Activated T-cell treated with anti-CD3 and anti-CD28 coated beads, Interleukin-2, amount 50 U/mL, for 4 hours (primary cell): ENCODE measurements at regions not wholly inside any gene's neighbourhood (a gene's known extent, or its start where the extent isn't known, plus 50 kb on each side); places are given as distances from the start of the nearest gene placed in this dataset.
"Not testable (repeated sequence)": the region's sequence is repeated elsewhere in the genome, so short reads cannot be mapped to it uniquely, and the experiment has no call there.

Experiments
- ATAC-seq, 2 donors: fragments of 200-7000 bp; cut with Tn5 transposase; one replicate each; pipeline ENCODE4 v1.10.0; 2021
- DNase-seq: peaks from one replicate; pipeline ENCODE4 v3.0.0-alpha.2; 2020
- H3K27me3 Mint-ChIP-seq: one replicate; pipeline ENCODE4 v1.8.0; 2021; ENCODE audit warnings: low read depth, mixed read lengths
- H3K36me3 Mint-ChIP-seq: one replicate; pipeline ENCODE4 v1.8.0; 2022; ENCODE audit warnings: mixed read lengths; ENCODE audit not compliant: insufficient read depth
- H3K4me1 Mint-ChIP-seq: one replicate; pipeline ENCODE4 v1.8.0; 2021; ENCODE audit warnings: low read depth, mixed read lengths
- H3K4me3 Mint-ChIP-seq: one replicate; pipeline ENCODE4 v1.8.0; 2021; ENCODE audit warnings: mild to moderate bottlenecking, moderate library complexity, mixed read lengths
- H3K9me3 Mint-ChIP-seq: one replicate; pipeline ENCODE4 v1.8.0; 2021; ENCODE audit warnings: mixed read lengths

- peaks cover 8% of the 10 kb centered on the region for H3K9me3 Mint-ChIP-seq
- no peaks in the 10 kb centered on the region for H3K27me3 Mint-ChIP-seq
- ATAC-seq (no peak), DNase-seq (no peak)
- no peak overlapping the region for H3K4me3 Mint-ChIP-seq
- no peaks in the 10 kb centered on the region for H3K36me3 Mint-ChIP-seq
- H3K4me1 Mint-ChIP-seq: no peaks in the 10 kb centered on the region
Observed at GRCh38 chr13:79988573-79988972, 352.4 kb downstream of the SPRY2 start.

DNA sequence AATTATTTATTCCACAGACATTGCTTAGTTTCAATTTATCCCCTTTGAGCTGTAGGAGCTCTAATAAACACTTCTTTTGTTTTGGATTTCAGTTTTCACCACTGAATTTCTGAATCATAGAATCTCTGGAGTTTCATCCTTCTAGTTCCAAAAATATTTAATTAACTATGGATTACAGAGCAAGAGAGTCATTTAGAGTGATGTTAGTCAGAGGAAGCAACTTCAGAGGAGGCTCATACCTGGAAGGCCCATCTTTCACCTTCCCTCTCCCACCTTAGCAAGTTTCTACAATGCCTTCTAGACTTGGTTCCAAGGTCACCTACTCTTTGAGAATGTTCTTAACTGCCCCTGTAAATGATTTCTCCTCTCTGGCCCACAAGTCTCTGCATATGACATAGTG lies 353.2 kb downstream of the SPRY2 start:
- H3K36me3 Mint-ChIP-seq: no peaks in the 10 kb centered on the region
- no peaks in the 10 kb centered on the region for H3K4me1 Mint-ChIP-seq
- no peak for ATAC-seq
- peaks cover 12% of the 10 kb centered on the region for H3K9me3 Mint-ChIP-seq
- H3K4me3 Mint-ChIP-seq: no peak overlapping the region
- H3K27me3 Mint-ChIP-seq: no peaks in the 10 kb centered on the region
- DNase-seq: no peak

DNA sequence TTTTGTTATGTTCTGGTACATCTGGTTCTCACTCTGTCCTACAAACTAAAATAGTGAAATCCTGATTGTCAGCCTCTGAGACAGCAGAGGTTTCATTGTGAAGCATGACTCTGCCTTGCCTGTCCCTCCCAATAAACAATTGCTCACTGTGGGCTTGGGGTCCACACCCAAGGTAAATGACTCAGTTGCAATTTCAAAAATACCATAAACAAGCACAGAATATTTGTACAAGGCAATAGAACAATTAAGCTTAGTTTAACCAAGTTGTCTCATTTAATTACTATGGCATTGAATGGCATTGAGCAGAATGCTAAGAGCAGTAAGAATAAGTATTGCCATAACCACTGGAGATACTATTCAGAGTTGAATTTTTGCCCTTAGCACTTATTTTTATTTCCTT lies 353.6 kb downstream of the SPRY2 start:
- DNase-seq (no peak), ATAC-seq (no peak)
- no peaks in the 10 kb centered on the region for H3K4me1 Mint-ChIP-seq
- no peaks in the 10 kb centered on the region for H3K36me3 Mint-ChIP-seq
- H3K9me3 Mint-ChIP-seq: peaks cover 14% of the 10 kb centered on the region
- no peak overlapping the region for H3K4me3 Mint-ChIP-seq
- no peaks in the 10 kb centered on the region for H3K27me3 Mint-ChIP-seq

- H3K4me3 Mint-ChIP-seq: no peak overlapping the region
- H3K4me1 Mint-ChIP-seq: no peaks in the 10 kb centered on the region
- H3K9me3 Mint-ChIP-seq: peaks cover 16% of the 10 kb centered on the region
- H3K36me3 Mint-ChIP-seq: no peaks in the 10 kb centered on the region
- ATAC-seq (no peak), DNase-seq (no peak)
- H3K27me3 Mint-ChIP-seq: no peaks in the 10 kb centered on the region
Observed at GRCh38 chr13:79986890-79987289, 354.0 kb downstream of the SPRY2 start.

DNA sequence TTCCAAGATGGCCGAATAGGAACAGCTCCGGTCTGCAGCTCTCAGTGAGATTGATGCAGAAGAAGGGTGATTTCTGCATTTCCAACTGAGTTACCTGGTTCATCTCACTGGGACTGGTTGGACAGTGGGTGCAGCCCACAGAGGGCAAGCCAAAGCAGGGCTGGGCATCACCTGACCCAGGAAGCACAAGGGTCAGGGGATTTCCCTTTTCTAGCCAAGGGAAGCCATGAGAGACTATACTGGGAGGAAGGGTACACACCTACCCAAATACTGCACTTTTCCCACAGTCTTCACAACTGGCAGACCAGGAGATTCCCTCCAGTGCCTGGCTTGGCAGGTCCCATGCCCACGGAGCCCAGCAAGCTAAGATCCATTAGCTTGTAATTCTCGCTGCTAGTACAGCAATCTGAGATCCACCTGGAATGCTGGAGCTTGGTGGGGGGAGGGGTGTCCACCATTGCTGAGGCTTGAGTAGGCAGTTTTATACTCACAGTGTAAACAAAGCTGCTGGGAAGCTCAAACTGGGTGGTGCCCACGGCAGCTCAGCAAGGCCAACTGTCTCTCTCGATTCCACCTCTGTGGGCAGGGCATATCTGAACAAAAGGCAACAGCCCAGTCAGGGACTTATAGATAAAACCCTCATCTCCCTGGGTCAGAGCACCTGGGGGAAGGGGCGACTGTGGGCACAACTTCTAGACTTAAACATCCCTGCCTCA lies 365.8 kb downstream of the SPRY2 start:
- H3K9me3 Mint-ChIP-seq: peaks cover 18% of the 10 kb centered on the region
- DNase-seq, H3K36me3 Mint-ChIP-seq, H3K27me3 Mint-ChIP-seq, ATAC-seq, H3K4me3 Mint-ChIP-seq, H3K4me1 Mint-ChIP-seq: not testable (repeated sequence)

DNA sequence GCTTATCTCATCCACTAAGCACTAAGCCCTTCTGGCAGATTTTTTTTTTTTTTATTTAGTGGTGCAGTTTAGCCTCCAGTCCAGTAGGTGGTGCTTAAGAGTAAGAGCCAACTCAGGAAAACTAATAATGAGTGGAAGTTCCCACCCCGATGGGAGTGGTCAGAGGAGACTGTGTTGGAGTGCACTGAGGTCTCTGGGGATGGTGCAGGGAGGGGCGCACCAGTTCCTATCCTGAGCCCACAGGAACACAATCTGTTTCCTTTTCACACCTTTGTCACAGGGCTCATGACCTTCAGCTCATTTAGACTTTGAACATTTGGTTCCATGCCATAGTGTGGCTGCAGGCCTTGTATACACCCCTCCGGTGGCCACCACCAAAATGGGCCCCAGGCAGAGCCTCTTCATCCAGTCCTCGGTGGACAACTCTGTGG lies 367.4 kb downstream of the SPRY2 start:
- no peaks in the 10 kb centered on the region for H3K27me3 Mint-ChIP-seq
- H3K4me1 Mint-ChIP-seq: no peaks in the 10 kb centered on the region
- H3K9me3 Mint-ChIP-seq: peaks cover 13% of the 10 kb centered on the region
- DNase-seq (no peak), ATAC-seq (no peak)
- H3K4me3 Mint-ChIP-seq: no peak overlapping the region
- H3K36me3 Mint-ChIP-seq: no peaks in the 10 kb centered on the region

DNA sequence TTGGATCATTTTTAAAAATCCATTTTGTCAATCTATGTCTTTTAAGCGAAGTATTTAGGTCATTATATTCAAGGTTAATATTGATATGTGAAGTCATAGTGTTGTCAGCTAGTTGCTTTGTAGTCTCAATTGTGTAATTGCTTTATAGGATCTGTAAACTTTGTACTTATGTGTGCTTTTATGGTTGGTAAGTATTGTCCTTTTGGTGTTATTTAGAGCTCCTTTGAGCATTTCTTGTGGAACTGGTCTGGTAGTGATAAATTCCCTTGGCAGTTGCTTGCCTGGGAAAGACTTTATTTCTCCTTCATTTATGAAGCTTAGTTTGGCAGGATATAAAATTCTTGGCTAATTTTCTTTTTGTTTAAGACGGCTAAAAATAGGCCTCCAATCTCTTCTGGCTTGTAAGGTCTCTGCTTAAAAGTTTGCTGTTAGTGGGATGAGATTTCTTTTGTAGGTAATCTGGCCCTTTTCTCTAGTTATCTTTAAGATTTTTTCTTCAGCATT lies 368.8 kb downstream of the SPRY2 start:
- DNase-seq (no peak), ATAC-seq (no peak)
- Mint-ChIP-seq H3K4me1 (no peaks in the 10 kb centered on the region), H3K36me3 (no peaks in the 10 kb centered on the region), H3K9me3 (peaks cover 4% of the 10 kb centered on the region), H3K27me3 (no peaks in the 10 kb centered on the region), H3K4me3 (no peak overlapping the region)

DNA sequence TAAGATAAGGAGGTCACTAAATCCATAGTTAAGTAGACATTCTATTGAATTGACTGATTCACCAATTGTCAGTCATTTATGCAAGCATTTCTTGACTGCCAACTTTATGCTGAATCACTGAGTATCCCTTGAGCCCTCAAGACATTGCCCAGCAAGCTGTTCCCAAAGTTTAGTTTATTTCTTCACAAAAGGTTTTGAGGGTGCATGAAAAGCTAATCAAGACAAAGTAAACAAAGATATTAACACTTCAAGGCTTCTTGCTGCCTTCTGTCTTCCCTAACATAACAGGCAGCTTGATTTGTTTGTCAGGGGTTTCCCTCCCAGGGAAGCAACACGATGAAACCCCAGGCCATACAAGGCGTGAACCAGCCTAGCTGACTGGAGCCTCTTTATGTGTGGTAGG lies 374.4 kb downstream of the SPRY2 start:
- Mint-ChIP-seq H3K36me3 (no peaks in the 10 kb centered on the region), H3K4me1 (no peaks in the 10 kb centered on the region), H3K27me3 (no peaks in the 10 kb centered on the region), H3K4me3 (no peak overlapping the region), H3K9me3 (peaks cover 14% of the 10 kb centered on the region)
- DNase-seq (no peak), ATAC-seq (no peak)

DNA sequence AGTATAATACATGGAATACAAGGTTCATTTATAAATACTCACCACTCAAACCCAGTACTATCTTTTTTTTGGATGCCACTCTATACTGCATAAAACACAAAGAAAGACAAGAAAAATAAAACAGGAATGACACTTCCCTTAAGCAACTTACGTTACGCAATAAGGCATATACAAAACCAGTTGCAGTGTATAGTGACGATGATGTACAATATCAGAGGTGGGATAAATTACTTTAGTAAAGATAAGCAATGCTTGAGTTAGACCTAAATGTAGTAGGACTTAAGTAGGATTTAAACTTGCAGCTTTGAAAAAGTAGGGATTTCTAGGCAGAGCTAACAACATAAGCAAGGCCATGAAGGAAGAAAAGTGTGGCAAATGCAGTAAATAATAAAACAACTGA lies 374.9 kb downstream of the SPRY2 start:
- DNase-seq: no peak
- no peak for ATAC-seq
- Mint-ChIP-seq H3K4me1 (no peaks in the 10 kb centered on the region), H3K9me3 (peaks cover 17% of the 10 kb centered on the region), H3K4me3 (no peak overlapping the region), H3K36me3 (no peaks in the 10 kb centered on the region), H3K27me3 (no peaks in the 10 kb centered on the region)

DNA sequence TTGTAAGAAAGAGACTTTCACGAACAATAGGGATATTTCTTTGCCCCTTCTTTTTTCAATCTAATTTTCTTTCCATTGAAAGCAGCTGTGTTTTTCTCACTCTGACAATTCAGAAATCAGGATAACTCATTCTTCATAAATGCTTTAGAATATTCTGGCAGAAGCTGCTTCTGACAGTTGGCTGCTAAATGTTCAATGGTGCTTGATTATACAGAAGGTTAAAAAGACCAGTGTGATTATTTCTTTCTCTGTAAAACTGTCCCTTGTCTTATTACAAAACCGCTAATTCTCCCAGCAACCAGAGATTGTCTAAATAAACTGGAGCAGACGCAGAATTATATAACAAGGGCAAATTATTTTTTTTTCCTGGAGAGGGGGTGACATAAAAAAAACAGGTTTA lies 394.4 kb downstream of the SPRY2 start:
- no peak overlapping the region for H3K4me3 Mint-ChIP-seq
- H3K36me3 Mint-ChIP-seq: no peaks in the 10 kb centered on the region
- peaks cover 18% of the 10 kb centered on the region for H3K9me3 Mint-ChIP-seq
- peaks cover 2% of the 10 kb centered on the region for H3K27me3 Mint-ChIP-seq
- H3K4me1 Mint-ChIP-seq: no peaks in the 10 kb centered on the region
- ATAC-seq (no peak), DNase-seq (no peak)

- Mint-ChIP-seq H3K4me1 (no peaks in the 10 kb centered on the region), H3K9me3 (peaks cover 14% of the 10 kb centered on the region), H3K4me3 (no peak overlapping the region), H3K27me3 (no peaks in the 10 kb centered on the region), H3K36me3 (no peaks in the 10 kb centered on the region)
- ATAC-seq (no peak), DNase-seq (no peak)
Observed at GRCh38 chr13:79943346-79944023, 397.4 kb downstream of the SPRY2 start.

GRCh38 chr13:79941752-79942151 lies 399.2 kb downstream of the SPRY2 start:
- no peaks in the 10 kb centered on the region for H3K36me3 Mint-ChIP-seq
- no peaks in the 10 kb centered on the region for H3K27me3 Mint-ChIP-seq
- no peak overlapping the region for H3K4me3 Mint-ChIP-seq
- DNase-seq (no peak), ATAC-seq (no peak)
- peaks cover 5% of the 10 kb centered on the region for H3K9me3 Mint-ChIP-seq
- no peaks in the 10 kb centered on the region for H3K4me1 Mint-ChIP-seq

DNA sequence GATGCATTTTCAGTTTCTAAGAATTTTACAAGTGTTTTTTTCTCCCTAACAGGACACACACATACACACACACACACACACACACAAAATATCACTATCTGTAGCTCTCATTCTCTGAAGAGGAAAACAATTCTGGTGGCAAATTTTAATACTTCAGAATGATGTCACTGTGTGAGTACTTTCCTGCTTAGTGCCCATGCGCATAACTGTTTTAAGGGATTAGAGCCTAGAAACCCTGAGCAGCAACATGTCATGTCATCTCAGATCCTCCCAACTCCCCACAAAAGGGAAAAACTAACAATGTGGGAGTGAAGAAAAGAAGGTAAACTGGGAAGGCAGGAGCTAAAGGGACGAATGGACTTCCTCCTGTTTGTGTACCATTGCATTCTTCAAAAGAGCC lies 401.2 kb downstream of the SPRY2 start:
- no peaks in the 10 kb centered on the region for H3K36me3 Mint-ChIP-seq
- no peaks in the 10 kb centered on the region for H3K4me1 Mint-ChIP-seq
- H3K27me3 Mint-ChIP-seq: no peaks in the 10 kb centered on the region
- H3K4me3 Mint-ChIP-seq: no peak overlapping the region
- peaks cover 4% of the 10 kb centered on the region for H3K9me3 Mint-ChIP-seq
- DNase-seq (no peak), ATAC-seq (no peak)

DNA sequence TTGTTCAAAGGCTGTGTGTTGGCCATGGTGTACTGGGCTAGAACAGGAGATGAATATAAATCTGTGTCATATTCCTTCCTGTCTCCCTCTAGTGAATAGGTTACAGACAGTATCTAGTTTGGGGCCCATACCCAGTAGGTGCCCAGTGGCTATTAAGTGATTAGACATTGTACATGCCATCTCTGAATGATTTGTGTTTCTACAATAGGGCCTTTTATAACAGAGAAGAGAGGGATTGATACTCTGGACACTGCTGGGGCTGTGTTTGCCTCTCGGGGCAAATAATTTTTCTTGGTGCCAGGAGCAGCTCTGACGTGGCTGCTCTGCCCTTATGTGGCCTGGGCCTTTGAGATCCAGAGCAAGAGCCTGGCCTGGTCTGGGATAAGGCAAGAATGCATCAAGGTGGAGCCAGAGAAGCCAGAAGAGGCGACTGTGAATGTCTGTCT lies 403.1 kb downstream of the SPRY2 start:
- H3K4me3 Mint-ChIP-seq: no peak overlapping the region
- DNase-seq (no peak), ATAC-seq (no peak)
- H3K27me3 Mint-ChIP-seq: no peaks in the 10 kb centered on the region
- peaks cover 4% of the 10 kb centered on the region for H3K9me3 Mint-ChIP-seq
- H3K36me3 Mint-ChIP-seq: no peaks in the 10 kb centered on the region
- no peaks in the 10 kb centered on the region for H3K4me1 Mint-ChIP-seq

DNA sequence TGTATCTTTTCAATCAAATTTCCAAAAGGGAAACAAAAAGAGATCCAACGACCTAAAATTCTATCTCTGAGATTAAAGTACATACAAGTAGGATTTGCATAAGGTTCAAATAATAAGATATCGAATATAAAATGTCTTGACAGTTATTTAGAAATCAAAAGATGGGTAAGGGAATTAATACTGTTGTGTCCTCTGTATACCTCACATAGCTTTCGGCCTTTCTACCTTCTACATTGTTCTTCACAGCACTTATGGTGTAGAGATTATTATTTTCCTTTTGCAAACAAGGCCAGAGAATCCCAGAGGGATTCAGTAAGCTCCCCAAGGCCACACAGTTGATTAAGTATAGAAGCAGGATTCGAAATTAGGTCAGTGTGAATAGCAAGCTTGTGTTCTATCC lies 403.6 kb downstream of the SPRY2 start:
- H3K9me3 Mint-ChIP-seq: peaks cover 4% of the 10 kb centered on the region
- H3K4me3 Mint-ChIP-seq: no peak overlapping the region
- DNase-seq: no peak
- H3K4me1 Mint-ChIP-seq: no peaks in the 10 kb centered on the region
- H3K27me3 Mint-ChIP-seq: no peaks in the 10 kb centered on the region
- ATAC-seq: no peak
- no peaks in the 10 kb centered on the region for H3K36me3 Mint-ChIP-seq
